Liver (tissue), 3 donors: ENCODE measurements at regions not wholly inside any gene's neighbourhood (a gene's known extent, or its start where the extent isn't known, plus 50 kb on each side); places are given as distances from the start of the nearest gene placed in this dataset.

Experiments used
- ATF3 ChIP-seq: IDR thresholded peaks from 2 replicates; pipeline ENCODE4 v1.6.1; 2016; ENCODE audit warnings: antibody characterized with exemption
- CTCF ChIP-seq: fragments of 150-350 bp; IDR thresholded peaks from 2 replicates; pipeline ENCODE4 v1.5.1; 2017; ENCODE audit warnings: improper control_type of control experiment, low read depth, low read length; ENCODE audit not compliant: missing input control
- EGR1 ChIP-seq, 2 donors: IDR thresholded peaks; 2 replicates each; pipeline ENCODE4 v1.6.1; 2016 to 2018; ENCODE audit warnings: antibody characterized with exemption in 2 of 2, low read depth in 2 of 2
- GABPA ChIP-seq, 2 donors: IDR thresholded peaks in 1 of 2; conservative IDR thresholded peaks in 1 of 2; 2 replicates each; pipeline ENCODE4 v1.6.1; 2016; ENCODE audit warnings: antibody characterized with exemption in 2 of 2, mild to moderate bottlenecking in 1 of 2, moderate library complexity in 1 of 2
- MAX ChIP-seq: IDR thresholded peaks from 2 replicates; pipeline ENCODE4 v1.6.1; 2016; ENCODE audit warnings: antibody characterized with exemption
- RAD21 ChIP-seq, 2 donors: IDR thresholded peaks; 2 replicates each; pipeline ENCODE4 v1.6.1; 2016; ENCODE audit warnings: antibody characterized with exemption in 2 of 2, mild to moderate bottlenecking in 2 of 2
- REST ChIP-seq: IDR thresholded peaks from 2 replicates; pipeline ENCODE4 v1.6.1; 2016; ENCODE audit warnings: antibody characterized with exemption, mild to moderate bottlenecking
- RXRA ChIP-seq, 2 donors: IDR thresholded peaks; 2 replicates each; pipeline ENCODE4 v1.6.1; 2017 to 2018; ENCODE audit warnings: antibody characterized with exemption in 2 of 2, mild to moderate bottlenecking in 1 of 2
- SP1 ChIP-seq: IDR thresholded peaks from 2 replicates; pipeline ENCODE4 v1.6.1; 2018; ENCODE audit warnings: antibody characterized with exemption, mild to moderate bottlenecking
- TAF1 ChIP-seq: conservative IDR thresholded peaks from 2 replicates; pipeline ENCODE4 v1.6.1; 2016; ENCODE audit warnings: antibody characterized with exemption, mild to moderate bottlenecking
- YY1 ChIP-seq: IDR thresholded peaks from 2 replicates; pipeline ENCODE4 v1.6.1; 2016; ENCODE audit warnings: antibody characterized with exemption, mild to moderate bottlenecking
- donor health status: healthy.
- donor health status: healthy.

- no peak for TF ChIP-seq GABPA (IDR thresholded peaks at IDR 0.05 in 1 of 2, conservative IDR thresholded peaks at IDR 0.05 in 1 of 2)
- TF ChIP-seq ATF3 = no peak
- TF ChIP-seq CTCF = no peak
- TF ChIP-seq MAX = no peak
- TF ChIP-seq RXRA (IDR thresholded peaks at IDR 0.05) = no peak
- TF ChIP-seq EGR1 (IDR thresholded peaks at IDR 0.05; ENCODE audit: low read depth in 2 of 2) = no peak
- no peak for TF ChIP-seq YY1
- no peak for TF ChIP-seq REST
- TF ChIP-seq RAD21 (IDR thresholded peaks at IDR 0.05) = no peak
- no peak for TF ChIP-seq SP1
- TF ChIP-seq TAF1 = no peak
Observed at GRCh38 chr5:36769129-36769770, 107.3 kb upstream of the NIPBL start.
